Activated CD4-positive, CD25-positive, alpha-beta regulatory T cell treated with anti-CD3 and anti-CD28 coated beads, Interleukin-2, amount 50 U/mL, for 72 hours (primary cell): ENCODE measurements at regions not wholly inside any gene's neighbourhood (a gene's known extent, or its start where the extent isn't known, plus 50 kb on each side); places are given as distances from the start of the nearest gene placed in this dataset.

Source experiments
- DNase-seq: peaks from one replicate; pipeline ENCODE4 v3.0.0; 2021

DNA sequence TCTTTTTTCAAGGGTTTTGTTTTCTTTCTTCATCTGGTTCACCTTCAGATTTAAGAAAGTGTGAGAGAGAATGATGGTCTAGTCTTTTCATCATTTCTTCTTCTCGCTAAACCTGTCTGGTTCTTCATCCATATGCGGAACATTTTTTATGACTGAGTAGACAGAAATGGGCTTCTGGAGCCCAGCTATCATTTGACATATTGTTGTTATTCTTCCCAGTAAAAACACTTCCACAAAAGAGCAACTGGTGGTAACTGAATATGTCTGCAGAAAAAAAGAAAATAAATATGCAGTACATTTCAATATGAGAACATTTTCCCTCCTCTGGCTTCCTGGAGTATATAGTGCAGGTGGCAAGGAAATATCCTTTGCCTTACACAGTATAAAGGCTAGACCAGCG lies 209.5 kb downstream of the JCAD start:
- no peak for DNase-seq

DNA sequence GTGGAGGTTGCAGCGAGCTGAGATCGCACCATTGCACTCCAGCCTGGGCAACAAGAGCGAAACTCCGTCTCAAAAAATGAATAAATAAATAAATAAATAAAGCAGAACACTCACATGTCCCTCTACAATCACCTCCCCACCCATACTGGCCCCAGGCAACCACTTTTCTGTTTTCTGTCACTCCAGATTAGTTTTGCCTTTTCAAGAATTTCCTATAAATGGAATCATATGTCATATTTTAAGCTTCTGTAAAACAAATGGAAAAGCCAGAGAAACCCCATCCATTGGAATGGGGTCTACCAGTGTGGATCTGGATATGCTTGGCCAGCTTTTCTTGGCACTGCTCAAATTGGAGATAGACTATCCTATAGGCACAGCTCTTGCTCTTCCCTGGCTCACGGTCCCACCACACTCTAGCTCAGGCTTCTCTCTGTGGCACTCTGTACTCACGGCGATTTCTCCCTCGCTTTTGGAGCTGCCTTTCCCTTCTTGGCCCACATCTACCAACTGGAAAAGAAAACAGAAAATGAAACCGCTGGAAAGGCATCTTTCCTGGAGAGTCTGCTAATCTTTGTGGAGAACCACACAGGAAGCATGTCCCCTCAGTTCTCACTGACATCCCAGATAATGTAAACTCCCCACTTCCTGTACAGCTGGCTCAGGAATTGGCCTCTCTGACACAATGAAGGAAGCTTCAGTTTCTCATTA lies 210.1 kb downstream of the JCAD start:
- no peak for DNase-seq

DNA sequence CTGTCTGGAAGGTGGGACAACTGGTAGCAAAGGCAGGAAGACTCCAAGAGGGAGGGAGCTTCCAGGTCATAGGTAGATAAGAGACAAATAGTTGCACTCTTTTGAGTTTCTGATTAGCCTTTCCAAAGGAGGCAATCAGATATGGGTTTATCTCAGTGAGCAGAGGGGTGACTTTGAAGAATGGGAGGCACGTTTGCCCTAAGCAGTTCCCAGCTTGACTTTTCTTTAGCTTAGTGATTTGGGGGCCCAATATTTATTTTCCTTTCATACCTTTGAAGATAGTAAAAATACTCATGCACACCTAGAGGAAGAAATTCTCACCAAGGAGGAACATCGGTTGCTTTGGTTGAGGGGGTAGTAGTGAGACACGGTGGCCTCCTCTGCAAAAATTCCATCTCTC lies 212.1 kb upstream of the SVIL start:
- DNase-seq = no peak

DNA sequence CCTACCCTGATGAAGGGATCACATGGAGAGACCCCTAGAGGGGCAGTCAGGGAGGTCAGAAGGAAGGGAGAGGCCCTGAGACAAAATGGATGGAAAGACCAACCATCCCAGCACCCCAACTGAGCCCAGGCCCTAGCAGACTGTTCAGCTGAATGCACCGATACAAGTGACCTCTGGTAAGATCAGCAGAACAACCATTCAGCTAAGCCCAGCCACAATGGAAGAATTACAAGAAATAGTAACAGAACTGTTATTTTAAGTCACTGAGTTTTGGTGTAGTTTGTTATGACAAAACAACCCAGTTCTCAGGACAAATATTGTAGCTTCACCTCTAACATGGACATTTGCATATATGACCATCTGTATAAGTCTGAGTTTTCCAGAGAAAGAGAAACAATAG lies 210.4 kb upstream of the SVIL start:
- DNase-seq = no peak

DNA sequence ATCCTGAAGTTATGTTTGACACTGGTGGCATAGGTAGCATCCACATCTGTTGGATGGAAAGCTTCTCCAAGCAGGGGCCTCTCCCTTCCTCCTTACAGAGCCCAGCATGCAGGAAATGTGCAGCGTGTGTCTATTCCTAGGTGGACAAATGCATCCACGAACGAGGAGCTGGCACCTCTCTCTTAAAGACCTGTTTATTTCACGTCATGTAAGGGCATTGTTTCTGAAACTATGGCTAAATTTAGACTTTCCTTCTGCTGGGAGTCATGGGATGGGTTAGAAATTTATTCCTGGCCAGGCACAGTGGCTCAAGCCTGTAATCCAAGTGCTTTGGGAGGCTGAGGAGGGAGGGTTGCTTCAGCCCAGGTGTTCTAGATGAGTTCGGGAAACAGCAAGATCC lies 208.4 kb upstream of the SVIL start:
- DNase-seq = no peak

DNA sequence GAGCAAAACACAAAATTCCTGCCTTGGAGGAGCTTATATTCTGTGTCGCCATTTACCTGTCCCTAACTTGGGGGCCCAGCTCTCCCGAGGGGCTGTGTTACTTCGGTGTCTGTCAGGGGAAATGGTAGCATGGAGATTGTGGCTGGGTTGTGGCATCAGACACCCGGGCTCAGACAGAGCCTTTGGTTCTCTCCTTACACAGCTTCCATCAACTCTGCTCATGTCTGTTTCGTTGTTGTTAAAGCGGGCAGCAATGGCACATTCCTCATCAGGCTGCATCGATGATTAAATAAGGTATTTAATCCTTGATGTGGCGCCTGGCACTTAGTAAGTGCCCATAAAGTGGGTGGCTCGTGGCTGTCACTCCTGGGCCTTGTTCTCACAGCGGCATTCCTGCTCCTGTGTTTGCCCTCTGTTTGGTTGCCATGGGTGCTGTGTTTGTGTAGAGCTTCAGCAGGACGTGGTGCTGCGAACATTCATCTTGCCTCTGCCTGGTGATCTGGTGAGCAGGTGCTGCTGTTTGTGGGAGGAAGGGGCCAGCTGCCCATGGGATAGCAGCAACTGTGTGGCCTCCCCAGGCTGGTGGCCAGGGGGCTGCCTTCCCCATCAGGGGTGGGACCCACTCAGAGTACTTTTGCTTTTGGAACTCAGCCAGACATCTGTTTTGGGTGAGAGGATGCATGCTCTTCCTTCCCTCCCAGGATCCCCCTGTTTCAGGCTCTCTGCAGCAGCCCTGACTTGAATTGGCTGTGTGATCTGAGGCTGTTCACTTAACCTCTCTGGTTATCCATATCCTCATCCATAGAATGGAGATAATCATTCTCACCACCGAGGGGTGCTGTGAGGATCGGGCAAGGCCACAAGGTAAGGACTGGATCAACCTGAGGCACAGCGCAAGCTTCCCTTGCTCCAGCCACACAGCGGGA lies 207.2 kb upstream of the SVIL start:
- DNase-seq = no peak

DNA sequence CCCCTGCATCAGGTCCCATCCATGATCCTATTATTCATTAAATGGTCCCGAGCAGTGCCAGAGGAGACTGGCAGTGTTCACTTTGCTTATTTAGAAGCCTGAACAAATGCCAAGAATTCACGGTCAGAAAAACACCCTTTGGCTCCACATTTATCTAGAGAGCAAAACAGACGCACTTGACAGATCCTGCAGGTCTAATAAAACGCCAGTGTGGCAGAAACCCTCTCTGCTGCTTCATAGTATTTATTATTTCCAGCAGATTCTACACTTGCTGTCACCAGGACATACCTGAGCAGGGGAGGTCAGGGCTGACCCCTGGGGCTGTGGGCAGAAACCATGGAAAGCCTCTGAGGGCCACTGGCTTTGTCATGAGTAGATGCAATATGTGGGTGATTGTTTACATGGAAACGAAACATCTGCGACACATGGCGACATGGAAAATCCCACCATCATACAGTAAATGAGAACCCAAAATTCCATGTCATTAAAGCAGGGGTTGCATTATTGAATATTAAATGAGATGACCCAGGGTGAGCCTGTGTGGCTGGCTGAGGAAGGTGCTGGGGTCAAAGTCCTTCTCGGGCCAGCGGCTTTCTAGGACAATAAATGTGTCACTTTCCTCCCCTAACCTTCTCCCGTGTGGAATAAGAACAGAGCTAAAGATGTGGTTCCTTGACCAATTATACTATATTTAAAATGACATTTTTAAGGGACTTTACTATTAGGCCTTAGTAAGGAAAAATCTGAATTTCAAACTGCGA lies 205.9 kb upstream of the SVIL start:
- DNase-seq = no peak

DNA sequence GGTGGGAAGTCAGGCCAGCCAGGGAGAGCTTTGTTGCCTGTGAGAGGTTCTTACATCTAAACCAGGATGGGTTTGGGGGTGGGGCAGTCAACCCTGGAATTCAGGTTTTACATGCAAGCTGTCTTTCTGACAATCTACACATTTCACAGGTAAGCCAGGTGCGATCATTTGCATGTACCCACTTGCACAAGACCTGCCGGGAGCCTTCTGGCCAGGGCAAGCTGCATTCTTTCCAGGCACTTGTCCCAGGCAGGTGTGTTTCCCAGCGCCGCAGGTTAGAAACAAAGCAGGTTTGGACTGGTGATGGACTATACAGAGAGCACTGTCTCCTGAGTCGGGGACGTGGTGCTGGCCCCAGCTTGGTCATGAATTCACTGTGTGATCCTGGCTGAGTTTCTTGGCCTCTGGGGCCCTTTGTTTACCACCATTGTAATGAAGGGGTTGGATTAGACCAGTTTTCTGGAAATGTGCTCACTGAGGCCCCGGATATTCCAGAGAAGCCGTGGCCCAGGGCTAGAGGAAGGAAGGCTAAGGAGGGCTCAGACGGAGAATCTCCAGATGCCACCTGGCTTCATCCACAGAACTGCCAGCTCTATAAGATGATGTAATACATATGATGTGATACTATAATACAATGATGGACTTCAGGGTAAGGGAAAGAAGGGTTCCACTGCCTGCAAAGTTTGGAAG lies 205.2 kb upstream of the SVIL start:
- DNase-seq = no peak

DNA sequence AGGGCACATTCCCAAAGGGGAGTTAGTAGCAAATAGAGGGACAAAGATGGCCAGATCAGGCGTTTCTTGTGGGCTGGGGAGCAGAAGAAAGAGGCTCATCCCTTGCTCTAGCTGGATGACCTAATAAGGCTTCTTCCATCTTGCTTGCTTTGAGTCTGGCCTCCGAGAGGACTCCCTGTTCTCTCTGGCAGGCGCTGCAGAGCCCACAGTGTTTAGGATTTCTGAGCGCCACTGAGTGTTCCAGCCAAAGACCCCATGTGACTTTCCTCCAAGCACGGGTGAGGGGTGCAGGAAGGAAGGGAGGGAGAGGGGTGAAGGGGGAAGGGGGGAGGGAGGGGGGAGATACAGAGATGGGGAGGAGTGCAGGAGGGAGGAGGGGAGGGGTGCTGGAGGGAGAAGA lies 203.8 kb upstream of the SVIL start:
- DNase-seq = no peak

DNA sequence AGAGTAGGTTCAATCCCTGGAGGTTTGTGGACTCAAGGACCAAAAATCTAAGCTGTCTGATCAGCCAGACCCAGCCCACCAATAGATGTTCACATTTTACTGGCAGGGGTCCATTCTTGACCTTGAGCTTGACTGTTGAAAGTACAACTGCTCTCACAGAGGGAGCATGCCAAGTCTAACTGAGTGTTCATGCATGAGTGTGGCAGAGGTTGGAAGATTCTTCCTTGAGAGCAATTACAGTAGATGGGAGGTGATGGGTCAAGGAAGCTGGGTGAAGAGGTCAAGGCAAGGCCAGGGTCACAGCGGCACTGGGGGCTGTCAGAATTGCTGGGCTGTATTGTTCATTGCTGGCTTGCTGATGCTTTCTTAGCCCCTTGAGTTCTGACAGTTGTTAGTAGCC lies 202.8 kb upstream of the SVIL start:
- DNase-seq = no peak

DNA sequence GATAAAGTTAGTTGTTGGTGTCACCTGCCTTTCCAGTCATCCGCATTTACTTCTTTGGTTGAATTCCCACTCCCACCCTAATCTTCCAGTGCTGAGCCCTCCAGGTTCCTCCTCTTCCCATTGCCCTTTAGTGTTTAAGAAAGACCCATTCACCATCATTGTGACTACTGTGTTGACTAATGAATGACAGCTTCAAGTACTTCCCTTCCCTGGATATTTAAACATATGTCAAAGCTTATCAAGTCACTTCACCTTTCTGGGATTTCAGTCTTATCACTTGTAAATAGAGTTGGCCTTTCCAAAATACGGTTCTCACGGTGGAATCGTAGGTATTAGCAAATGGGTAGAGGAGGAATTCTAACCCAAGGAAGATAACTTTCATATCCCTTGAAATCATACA lies 201.6 kb upstream of the SVIL start:
- no peak for DNase-seq

DNA sequence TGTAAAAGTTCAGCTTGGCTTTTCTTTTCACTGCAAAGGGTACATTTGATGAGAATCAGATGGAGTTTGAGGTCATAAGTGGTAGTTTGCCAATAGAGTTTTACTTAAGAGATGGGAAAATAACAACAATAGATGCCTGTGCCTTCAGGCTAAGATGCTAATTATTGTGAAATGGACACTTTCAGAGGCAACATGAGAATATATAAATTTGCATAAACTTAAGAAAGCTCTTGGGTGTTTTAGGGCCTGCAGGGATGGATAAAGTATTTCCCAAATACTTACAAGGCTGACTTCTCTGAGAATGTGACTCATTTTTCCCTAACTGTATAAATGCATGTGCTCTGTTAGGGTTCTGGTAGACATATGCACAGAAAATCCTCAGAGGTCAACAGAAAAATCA lies 200.3 kb upstream of the SVIL start:
- no peak for DNase-seq

DNA sequence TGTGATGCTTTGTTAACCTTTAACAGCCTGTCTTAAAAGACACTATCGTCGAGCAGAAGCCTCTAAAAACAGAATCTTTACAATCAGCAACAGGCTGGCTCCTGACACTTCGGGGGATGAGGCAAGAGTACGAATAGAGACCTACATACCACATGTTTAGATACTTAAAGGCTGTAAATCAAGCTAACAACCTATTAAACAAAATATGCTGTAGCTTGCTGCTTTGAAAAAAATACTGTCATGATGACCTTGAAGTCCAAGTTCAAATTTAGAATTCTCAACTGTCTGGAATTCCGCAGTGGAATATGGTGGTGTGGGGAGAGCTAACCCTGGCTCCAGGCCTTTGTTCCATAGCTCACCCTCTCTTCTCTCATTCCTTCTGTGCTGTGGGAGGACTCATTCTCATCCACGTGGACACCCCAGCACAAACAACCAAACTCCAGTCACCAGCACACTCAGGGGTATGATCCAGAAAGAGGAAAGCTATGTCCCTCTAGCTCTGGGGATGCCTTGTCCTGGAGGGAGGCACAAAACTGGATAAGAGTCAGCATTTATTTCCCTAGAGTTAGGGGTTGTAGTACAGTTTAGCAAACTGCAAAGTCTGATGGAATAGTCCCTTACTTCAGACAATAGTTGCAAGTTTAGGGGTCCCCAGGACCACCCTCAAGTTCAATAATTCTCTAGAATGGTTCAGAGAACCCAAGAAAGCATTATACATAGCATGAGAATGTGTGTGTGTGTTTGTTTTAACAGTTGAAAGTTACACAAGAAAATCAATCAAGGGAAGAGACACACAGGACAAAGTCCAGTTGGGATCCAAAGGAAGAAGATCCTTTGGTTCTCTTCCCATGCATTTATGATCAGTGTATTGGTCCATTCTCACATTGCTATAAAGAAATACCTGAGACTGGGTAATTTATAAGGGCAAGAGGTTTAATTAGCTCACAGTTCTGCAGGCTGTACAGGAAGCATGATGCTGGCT lies 196.1 kb upstream of the SVIL start:
- no peak for DNase-seq

DNA sequence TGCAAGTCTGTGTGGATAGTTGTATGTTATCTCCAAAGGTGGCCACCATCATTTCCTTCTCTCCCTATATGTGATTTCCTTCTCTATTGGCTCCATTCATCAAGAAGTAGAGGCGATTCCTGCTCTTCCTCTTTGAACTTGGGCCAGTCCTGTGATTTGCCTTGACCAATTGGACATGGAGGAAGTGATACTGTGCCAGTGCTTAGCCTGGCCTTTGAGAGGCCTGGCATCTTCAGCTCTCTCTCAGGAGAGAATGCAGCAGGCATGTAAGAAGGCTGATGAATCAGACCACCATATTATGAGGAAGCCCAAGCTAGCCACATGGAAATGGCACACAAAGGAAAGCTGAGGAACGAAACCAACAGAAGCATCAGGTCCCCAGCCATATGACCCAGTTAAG lies 195.0 kb upstream of the SVIL start:
- no peak for DNase-seq

DNA sequence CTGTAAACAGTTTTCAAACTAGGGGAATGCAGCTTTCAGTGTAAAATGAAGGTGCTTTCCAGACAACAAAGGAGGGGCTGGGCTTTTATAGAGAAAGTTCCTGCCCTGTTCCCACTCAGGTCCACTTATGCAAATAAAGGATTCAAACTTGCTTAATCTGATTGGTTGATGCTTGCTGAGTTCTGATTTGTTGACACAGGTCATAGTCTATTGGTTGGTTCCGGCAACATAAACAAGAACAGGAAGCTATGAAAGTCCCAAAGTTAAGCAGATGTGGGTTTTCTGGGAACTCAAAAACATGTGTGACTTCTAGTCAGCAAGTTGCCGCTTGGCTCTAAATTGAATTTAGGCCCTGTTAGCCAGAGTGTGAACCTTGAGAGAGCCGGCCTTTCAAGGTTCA lies 194.2 kb upstream of the SVIL start:
- no peak for DNase-seq

DNA sequence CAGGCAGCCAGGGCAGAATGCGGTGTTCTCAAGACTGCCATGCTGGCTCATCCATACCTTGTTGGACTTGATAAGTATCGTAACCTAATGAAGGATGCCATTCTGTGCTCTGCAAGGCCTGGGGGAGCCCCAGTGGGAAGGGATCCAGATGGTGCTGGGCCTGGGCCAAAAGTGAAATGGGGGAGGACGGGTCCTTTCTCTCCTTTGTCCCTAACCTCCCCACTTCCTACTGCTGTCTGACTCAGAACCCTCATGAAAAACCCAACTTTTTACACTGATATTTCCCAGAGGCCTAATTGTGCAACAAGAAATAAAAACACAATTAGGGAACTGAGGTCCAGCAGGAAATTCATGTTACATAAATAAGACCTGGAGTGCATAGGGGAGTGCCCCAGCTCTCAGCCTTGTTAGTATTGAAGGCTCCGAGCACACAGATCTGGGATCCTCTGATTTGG lies 193.7 kb upstream of the SVIL start:
- DNase-seq = no peak

DNA sequence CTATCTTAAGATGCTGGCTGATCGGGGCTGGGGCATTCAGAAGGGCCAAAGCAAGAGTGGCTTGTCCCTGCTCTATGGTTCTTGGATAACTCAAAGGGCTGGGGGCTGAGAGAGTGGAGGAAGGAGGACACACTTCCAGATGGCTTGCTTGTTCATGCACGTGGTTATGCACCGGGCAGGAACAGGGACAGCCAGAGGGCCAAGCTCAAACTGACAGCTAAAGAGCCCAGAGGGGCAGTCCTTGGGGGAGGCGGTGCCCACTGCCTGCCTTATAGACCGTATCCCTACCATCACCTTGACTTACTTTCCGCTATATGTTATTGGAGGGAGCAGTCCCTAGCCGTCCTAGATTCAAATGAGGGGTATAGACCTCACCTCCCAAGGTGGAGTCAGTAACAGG lies 192.7 kb upstream of the SVIL start:
- no peak for DNase-seq

DNA sequence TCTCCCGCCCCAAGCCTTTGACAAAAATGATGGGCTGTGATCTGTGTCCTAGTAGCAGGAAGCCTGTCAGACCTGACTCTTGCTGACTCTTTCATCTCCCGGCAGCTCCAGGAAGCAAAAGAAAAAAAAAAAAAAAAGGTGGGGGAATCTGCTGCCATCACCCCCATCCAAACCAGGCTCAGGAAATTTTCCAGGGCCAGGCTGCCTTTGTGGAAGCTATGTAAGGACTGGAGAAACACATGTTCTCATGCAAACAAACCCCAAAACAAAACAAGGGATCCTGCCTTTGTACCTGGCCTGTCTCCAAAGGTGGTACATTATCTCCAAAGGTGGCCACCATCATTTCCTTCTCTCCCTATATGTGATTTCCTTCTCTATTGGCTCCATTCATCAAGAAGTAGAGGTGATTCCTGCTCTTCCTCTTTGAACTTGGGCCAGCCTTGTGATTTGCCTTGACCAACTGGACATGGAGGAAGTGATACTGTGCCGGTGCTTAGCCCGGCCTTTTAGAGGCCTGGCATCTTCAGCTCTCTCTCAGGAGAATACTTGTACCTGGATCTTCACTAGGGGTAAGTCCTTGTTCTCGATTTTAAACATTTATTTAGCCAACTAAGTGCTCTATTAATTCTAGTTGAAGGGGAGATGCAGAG lies 192.2 kb upstream of the SVIL start:
- no peak for DNase-seq

DNA sequence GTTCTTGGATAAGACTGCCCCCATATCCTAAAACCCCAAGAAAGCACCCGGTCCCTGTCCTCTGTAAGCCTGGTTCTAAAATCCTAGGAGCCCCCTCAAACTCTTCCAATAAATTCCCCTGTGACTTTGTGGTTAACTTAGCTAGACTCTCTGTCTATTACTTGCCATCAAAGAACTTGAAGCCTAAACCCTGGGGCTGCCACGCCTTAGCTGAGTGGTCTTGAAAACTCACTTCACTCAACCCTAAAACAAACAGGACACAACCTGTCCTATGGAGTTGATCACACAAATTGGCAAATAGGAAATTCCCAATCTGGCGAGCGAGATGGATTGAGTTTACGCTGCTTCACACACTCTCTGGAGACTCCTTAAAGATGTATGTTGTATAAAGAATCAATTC lies 191.4 kb upstream of the SVIL start:
- no peak for DNase-seq

DNA sequence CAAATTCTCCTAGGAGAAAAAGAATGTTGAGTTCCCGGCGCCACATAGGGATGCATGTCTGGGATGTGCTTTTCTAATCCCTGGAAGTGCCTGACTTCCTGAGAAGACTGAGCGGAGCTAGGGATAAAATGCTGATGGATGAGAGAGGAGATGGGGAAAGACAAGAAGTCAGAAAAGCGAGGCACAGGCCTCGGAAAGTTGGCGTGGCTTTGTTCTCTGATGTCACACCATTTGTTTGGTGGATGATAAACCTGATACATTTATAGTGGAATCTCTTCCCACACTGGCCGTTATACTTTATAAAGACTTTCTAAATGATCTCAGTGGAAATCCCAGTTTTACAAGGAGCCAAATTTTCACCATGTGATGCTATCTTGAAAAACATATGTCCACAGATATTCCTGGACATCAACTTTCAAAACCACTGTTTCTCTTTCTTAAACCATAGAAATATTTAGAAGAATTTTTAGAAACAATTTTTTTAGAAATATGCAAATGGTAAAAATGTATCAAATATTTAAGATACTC lies 188.8 kb upstream of the SVIL start:
- DNase-seq = no peak

DNA sequence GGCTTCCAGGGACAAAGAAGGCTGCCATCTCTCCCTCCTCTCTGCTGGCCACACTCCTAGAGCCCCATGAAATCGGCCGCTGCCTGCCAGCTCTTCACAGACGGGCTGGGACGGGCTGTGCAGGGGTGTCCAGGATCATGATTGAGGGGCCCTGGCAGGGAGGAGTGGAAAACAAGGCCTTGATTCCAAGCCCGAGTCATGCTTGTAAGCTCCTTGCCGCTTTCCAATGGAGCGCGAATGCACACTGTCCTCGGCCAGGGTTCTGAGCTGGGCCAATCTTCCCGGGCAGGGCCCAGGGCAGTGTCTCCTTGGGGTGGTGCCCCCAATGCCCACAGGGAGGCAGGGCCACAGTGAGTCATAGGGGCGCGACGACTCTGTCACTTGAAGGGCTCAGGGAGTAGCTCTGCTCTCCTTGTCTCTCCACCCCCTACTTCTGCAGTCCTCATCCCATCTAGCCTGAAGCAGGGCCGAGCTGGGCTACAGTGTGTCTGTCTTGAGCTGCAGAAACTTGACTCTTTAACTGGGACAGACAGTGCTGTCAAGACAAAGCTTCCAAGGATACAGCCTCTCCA lies 186.2 kb upstream of the SVIL start:
- DNase-seq = no peak
